ENCODE measurements at regions not wholly inside any gene's neighbourhood (a gene's known extent, or its start where the extent isn't known, plus 50 kb on each side); places are given as distances from the start of the nearest gene placed in this dataset.

GRCh38 chr19:13573056-13573667 lies 66.9 kb upstream of the CACNA1A start:
- intact Hi-C loops (cut with DNase I), result no loop called here
- ATAC-seq (no peak), DNase-seq (no peak)

GRCh38 chr19:13561461-13561860 lies 55.2 kb upstream of the CACNA1A start:
- intact Hi-C loops (cut with DNase I), result no loop called here
- no peak for DNase-seq
- ATAC-seq, result no peak

GRCh38 chr19:13557756-13558398 lies 51.6 kb upstream of the CACNA1A start:
- ATAC-seq, result no peak
- no peak for DNase-seq
- intact Hi-C loops (cut with DNase I), result no loop called here

- ATAC-seq, result no peak
- intact Hi-C loops (cut with DNase I), result no loop called here
- no peak for DNase-seq
These were observed 50.3 kb upstream of the CACNA1A start for GRCh38 chr19:13556552-13556951.

Data from left cardiac atrium (tissue), 4 donors.